ENCODE measurements at regions not wholly inside any gene's neighbourhood (a gene's known extent, or its start where the extent isn't known, plus 50 kb on each side); places are given as distances from the start of the nearest gene placed in this dataset.
"Not testable (repeated sequence)": the region's sequence is repeated elsewhere in the genome, so short reads cannot be mapped to it uniquely, and the experiment has no call there.

DNA sequence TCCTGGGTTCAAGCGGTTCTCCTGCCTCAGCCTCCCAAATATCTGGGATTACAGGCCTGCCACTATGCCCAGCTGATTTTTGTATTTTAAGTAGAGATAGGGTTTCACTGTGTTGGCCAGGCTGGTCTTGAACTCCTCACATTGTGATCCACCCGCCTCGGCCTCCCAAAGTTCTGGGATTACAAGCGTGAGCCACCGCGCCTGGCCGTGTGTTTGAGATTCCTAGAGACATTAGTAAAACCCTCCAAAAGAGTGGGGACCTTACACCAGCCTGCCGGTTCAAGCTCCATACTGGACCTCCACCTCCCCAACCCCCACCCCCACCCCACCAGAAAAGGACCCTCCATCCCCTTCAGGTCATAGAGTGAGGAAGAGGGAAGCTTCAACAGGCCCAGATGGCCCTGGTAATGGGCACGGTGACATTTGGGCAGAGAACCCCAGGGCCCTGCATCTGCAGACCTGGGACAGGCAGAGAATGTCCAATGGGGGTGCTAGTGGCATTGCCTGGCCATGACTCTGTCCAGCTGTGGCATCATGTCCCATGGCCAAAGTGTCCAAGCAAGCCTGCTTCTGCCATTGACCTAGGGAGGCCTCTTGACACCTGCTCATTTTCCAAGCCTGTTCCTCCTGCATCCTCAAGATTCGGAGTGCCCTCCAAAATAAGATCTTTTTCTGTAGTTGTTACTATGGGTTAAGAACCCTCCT is 108.9 kb upstream of the KLF13 start:
- DNase-seq (ENCODE audit: low spot score): no peak

DNA sequence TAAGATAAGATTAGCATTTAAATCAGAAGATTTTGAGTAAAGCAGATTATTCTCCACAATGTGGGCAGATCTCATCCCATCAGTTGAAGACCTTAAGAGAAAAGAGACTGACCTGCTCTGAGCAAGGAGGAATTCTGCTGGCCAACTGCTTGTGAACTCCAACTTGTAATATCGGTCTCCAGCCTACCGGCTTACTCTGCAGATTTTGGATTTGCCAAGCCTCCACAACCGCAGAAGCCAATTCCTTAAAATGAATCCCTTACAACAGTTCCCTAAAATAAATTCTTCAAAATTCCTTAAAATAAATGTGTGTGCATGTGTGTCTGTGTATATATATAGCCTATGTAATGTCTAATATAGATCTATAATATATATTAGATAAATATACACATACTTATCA is 107.4 kb upstream of the KLF13 start:
- DNase-seq (ENCODE audit: low spot score): no peak

DNA sequence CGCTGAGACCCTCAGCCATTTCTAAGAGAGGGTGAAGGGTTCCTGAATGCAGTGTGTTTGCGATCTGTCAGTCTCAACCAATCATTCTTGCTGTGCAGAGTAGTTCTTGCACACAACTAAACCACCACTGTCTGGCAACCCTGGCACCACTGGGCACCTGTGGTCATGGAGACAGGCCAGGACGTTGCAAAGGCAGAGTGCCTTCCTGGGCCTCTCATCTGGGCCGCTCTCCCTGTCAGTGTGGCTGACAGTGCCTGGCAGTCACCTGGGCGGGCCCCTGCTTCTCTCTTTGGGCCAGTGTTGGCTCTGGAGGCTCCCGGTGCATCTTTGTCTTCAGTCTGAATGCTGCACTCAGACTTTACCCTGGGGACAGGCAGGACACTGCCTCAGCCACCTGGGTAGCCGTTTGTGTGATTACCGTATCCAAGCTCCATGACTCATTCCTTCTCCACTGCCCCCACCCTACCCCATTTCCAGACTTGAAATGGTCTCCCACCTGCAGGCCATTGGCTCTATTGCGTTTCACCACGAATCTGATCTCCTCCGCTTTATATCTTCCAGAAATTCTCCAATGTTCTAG is 104.6 kb upstream of the KLF13 start:
- no peak for DNase-seq (ENCODE audit: low spot score)

- DNase-seq (ENCODE audit: low spot score): no peak
Measured at GRCh38 chr15:31222773-31223341, 103.8 kb upstream of the KLF13 start.

- DNase-seq (ENCODE audit: low spot score): no peak
Measured at GRCh38 chr15:31223478-31224350, 102.9 kb upstream of the KLF13 start.

- not testable (repeated sequence) for DNase-seq (ENCODE audit: low spot score)
Measured at GRCh38 chr15:31224661-31225060, 102.0 kb upstream of the KLF13 start.

- no peak for DNase-seq (ENCODE audit: low spot score)
Measured at GRCh38 chr15:31225356-31225955, 101.2 kb upstream of the KLF13 start.

DNA sequence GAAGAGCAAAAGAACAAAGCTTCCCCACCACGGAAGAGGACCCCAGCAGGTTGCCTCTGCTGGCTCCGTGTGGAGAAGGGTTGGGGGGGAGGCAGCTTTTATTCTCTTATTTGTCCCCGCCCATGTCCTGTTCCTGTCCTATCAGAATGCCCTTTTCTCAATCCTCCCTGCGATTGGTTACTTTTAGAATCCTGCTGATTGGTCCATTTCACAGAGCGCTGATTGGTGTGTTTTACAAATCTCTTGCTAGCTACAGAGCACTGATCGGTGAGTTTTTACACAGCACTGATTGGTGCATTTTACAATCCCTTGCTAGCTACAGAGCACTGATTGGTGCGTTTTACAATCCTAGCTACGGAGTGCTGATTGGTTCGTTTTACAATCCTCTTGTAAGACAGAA is 100.6 kb upstream of the KLF13 start:
- no peak for DNase-seq (ENCODE audit: low spot score)

DNA sequence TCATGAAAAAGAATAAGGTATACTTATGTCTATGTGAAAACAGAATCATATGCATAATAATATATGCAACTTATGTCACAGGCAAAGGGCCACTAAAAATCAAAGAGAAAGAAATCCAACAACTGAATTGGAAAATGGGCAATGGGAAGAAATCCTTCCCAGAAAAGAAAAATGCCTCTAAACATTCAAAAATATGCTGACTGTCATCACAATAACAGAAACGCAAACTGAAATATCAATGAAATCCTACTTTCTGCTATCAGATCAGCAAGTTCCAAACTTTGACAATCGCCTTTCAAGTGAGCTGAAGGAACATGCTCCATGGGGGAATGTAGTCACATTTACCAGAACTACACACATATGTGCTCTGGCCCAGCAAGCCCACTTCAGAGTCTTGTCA is 99.4 kb upstream of the KLF13 start:
- no peak for DNase-seq (ENCODE audit: low spot score)

DNA sequence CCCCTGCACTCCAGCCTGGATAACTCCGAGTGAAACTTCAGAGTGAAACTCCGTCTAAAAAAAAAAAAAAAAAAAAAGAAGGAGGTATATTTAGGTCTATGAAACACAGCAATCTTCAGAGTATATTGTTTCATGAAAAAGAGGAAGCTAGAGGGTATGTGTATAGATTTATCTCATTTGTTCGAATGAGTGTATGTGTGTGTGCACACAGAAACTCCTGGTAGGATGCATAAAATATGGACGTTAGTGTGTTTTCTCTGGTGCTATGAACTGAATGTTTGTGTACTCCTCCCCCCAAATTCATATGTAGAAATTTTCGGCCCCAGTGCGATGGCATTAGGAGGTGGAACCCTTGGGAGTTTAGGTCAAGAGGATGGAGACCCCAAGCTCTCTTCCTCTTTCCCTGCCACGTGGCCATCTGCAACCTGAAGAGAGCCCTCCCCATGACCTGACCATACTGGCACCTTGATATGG is 98.6 kb upstream of the KLF13 start:
- DNase-seq (ENCODE audit: low spot score): no peak

- DNase-seq (ENCODE audit: low spot score): no peak
Measured at GRCh38 chr15:31228980-31229826, 97.4 kb upstream of the KLF13 start.

DNA sequence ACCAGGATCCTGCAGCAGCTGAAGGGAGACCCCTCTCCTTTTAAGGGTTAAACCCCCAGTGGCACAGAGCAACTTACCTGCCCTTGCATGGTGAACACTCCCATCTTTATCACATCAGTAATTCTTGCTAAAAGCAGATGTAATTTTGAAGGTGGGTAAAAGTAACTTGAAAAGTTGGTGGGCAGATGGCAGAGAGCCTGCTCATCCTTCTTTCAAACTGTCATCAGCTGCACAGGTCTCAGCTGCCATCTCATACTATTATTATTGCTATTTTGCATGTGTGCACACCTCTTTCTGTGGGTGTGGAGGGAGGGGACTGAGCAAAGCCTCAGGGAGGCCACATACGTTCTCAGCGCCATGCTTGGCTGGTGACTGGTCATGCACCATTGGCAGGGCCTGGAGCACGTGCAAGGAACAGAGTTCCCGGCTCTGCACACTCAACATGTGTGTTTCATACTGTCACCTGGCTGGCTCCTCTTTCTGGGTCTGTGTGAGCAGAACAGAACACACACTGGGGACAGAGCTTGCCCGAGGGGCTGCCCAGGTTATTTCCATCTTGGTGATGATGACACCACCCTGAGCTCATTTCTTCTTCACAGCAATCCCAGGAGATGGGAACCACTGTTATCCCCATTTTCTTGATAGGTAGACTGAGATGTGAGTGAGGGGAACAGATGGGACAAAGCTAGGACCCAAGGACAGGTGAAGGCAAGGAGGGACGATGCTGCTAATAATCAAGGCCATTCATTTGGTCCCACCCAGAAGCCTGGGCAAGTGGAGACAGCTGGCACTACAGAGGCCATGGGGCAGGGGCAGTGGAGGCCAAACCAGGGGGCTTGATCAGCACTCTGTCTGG is 95.8 kb upstream of the KLF13 start:
- no peak for DNase-seq (ENCODE audit: low spot score)

DNA sequence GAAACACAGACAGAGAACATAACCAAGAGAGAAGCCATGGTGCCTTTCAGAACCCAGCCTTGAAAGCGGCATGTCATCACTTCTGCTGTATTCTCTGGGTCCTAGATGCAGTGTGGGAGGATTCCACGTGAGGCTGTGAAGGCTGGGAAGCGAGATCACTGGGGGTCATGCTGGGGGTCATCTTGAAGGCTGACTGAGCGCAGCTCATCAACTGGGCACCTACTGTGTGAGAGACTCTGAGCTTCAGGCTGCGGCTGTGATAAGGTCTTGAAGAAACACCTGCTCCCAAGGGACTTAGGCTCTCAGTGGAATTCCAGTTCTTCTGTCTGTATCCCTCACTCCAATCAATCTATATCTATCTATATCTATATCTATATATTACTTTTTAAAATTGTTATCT is 91.8 kb upstream of the KLF13 start:
- no peak for DNase-seq (ENCODE audit: low spot score)

GRCh38 chr15:31235311-31236183 is 91.1 kb upstream of the KLF13 start:
- DNase-seq (ENCODE audit: low spot score): no peak

DNA sequence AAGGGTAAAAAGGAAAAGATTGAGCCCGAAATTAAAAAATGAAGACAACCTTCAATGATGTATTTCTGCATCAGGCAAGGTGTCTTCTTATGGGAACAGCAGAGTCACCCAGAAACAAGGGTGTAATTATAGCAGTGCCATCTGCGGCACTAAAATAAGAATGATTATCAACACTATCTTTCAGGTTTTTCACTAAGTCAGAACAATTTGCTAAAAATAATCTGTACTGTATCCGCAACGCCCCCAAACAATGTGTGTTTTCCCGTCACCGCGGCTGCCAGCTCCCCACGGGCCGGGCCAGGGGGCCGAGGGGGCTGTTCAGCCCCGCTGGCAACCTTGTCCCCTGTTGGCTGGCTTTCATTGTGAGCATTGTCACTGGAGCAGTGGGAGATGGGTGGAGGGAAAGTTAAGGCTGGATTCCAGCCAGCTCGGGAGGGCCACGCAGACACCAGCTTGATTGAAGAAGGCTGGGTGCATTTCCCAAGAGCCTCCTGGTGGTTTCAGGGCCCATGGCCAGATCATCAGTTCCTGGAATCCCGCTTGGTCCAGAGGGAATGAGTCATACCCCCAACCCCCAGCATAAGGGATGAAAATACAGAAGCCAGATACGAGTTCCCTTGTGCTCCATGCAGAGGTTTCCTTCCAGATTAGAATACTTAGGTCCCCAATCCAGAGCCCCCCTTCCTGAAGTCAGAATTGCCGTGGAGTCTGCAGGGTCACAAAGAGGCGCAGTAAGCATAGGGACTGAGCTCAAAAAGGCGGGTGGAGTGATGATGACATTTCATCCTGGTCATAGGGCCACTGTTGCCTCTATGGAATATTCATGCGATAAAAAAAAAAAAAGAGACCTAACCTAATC is 90.2 kb upstream of the KLF13 start:
- peak; percentile 79 for DNase-seq (ENCODE audit: low spot score)

DNA sequence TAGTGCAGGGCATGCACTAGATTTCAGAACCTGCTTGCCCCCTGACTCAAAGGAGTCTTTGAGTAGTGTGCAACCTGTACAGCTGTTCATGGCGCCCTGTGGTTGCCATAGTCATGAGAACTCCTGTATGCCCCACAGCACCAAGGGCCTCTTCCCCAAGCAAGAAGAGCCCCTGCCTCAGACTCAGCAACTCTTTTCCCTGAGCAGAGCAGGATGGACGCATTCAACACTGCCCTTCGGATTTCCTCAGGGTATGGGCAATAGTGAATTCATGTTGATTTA is 89.7 kb upstream of the KLF13 start:
- no peak for DNase-seq (ENCODE audit: low spot score)

- DNase-seq (ENCODE audit: low spot score): no peak
Measured at GRCh38 chr15:31238906-31239305, 87.7 kb upstream of the KLF13 start.

GRCh38 chr15:31239409-31239808 is 87.2 kb upstream of the KLF13 start:
- DNase-seq (ENCODE audit: low spot score): no peak
